GF-D8 (cell line): ENCODE measurements at regions not wholly inside any gene's neighbourhood (a gene's known extent, or its start where the extent isn't known, plus 50 kb on each side); places are given as distances from the start of the nearest gene placed in this dataset.
"Not testable (repeated sequence)": the region's sequence is repeated elsewhere in the genome, so short reads cannot be mapped to it uniquely, and the experiment has no call there.

Source experiments
- DNase-seq: peaks from one replicate; lab custom pipeline; 2025; lab: John Stamatoyannopoulos, UW

DNA sequence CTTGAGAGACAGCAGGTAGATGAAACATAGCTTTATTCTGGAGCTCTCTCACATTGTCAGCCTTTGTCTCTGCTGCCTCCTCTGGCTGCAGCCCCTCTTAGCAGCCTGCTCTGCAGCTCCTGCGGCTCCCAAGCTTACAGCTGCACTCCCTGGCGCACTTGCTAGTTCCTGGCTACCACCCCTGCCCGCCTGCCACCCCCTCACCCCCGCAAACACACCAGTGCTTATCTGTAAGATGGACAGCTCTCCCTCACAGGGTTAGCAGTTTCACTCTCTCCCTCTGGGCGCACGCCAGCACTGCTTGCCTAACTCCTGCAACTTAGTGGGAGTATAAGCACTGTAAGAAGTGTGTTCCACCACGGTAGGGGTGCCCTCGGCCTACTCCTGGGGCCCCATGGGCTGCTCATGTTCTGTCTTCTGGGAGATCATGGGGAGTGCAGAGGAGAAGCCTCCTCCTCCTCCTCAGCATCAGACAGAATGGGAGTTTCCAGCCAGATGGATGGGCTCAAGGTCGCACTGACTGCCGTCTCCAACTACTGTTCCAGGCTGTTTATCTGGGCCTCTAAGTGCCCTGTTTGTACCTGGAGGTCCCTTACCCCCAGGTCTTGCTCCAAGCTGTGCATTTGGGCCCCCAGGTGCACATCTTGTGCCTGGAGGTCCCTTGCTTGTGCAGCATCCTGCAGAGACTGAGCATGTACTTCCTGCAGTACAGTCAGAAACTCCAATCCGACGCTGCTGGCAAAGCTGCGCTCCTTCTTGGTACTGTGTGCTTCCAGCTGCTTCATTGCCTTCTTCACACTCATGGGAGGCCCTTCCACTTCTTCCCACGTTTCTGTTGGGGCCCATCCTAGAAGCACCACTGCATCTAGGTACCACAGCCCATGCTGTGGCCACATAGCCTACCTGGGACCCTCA, 1388.1 kb downstream of the AMY1C start:
- DNase-seq: no peak

GRCh38 chr1:105138458-105138893, 1388.8 kb downstream of the AMY1C start:
- DNase-seq: no peak

DNA sequence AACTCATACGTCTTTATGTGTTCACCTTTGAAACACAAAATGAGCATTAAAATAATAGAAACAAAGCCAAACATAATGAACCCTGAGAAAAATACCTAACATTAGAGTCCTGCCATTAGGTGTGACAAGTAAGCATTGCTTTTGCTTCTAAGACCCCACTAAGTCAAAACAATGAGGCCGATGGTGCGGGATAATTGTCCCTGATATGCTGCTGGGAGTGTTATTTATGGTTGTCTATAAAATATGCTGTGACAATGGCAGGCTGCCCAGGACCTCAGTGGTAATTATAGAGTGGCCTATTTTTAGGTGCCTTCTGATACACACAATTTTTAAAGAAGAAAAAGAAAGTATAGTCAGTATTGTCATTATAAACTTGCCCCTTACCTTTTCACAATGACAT, 1423.1 kb downstream of the AMY1C start:
- no peak for DNase-seq

GRCh38 chr1:105180789-105181188, 1431.1 kb downstream of the AMY1C start:
- DNase-seq: no peak

DNA sequence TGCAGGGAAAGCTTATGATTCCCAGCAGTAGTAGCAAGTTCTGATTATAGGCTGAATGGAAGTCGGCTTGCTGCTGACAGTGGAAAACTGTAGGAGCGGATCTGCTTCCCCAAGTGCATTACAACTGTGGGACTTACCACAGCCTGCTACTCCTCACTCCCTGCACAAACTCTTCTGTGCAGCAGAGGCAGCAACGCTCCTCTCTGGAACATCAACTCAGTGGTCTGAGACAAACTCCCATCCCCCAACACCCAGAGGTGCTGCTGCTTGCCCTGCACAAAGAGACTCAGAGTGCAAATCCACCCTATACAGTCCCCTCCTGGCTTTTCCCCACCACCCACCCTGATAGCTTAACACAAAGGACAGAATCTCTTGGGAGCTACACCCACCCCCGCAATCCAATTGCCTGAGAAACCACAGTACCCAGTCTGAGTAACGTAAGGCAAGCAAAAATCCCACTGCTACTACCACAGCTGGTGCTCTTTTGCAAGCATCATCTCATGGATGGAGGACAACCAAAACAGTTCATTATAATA, 1455.2 kb downstream of the AMY1C start:
- DNase-seq: no peak

GRCh38 chr1:105208581-105208980, 1458.9 kb downstream of the AMY1C start:
- DNase-seq: no peak

GRCh38 chr1:105210747-105211146, 1461.0 kb downstream of the AMY1C start:
- DNase-seq: no peak

DNA sequence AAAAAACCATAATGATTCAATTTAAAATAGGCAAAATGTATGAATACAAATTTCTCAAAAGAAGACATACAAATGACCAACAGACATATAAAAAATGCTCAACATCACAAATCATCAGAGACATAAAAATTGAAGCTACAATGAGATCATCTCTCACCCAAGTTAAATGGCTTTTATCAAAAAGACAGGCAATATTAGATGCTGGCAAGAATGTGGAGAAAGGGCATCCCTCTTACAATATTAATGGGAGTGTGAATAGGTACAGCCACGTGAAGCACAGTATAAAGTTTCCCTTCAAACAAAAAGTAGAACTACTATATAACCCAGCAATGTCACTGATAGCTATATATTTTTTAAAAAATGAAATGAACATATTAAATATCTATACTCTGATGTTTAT, 1481.7 kb downstream of the AMY1C start:
- DNase-seq: no peak

- no peak for DNase-seq
Observed at GRCh38 chr1:105243411-105243810, 1493.7 kb downstream of the AMY1C start.

GRCh38 chr1:105243969-105244368, 1494.3 kb downstream of the AMY1C start:
- no peak for DNase-seq

DNA sequence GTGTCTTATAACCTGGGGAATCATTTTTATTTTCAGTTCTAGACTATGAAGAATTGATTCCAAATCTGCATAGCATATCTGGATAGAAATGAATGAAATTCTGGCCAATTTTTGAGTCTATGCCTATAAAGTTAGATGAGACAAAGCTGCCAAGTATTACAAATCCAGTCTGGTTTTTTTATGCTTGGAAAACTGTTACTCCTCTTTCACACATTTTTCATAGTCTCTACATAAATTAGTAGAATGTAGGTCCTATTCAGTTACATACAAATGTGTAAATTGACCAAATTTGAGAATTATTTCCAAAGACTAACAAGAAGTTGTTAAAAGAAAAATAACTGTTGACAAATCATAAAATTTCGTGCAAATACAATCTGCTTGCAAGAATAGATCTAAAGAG, 1505.2 kb downstream of the AMY1C start:
- no peak for DNase-seq

- DNase-seq: no peak
Observed at GRCh38 chr1:105260001-105260400, 1510.3 kb downstream of the AMY1C start.

DNA sequence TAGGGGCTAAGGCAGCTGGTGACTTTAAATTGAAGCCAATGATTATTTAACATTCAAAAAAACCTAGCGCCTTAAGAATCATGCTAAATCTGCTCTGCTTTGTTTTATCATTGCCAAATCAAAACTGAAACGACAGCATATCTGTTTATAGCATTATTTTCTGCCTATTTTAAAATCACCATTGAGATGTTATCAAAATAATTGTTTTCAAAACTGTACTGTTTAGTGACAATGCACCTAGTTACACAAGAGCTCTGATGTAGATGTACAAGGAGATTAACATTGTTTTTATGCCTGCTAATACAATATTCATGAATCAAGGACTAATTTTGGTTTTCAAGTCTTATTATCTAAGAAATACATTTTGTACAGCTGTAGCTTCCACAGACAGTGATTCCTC, 1521.3 kb downstream of the AMY1C start:
- DNase-seq: no peak

- not testable (repeated sequence) for DNase-seq
Observed at GRCh38 chr1:105272376-105272775, 1522.7 kb downstream of the AMY1C start.

DNA sequence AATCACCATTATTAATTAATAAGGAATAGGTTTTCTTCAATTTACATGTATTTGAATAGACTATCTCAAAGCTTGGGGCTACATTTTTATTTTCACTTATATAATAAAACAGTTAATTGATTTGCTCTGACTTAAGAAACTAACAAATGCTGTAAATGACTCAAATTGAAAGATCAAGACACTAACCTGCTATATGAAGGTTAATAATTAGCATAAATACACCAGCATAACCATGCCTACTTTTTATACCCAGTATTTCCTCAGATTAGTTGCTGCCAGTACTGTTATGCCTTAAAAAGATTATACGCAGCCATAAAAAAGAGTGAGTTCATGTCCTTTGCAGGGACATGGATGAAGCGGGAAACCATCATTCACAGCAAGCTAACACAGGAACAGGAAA, 1545.1 kb downstream of the AMY1C start:
- DNase-seq: no peak

GRCh38 chr1:105310063-105310462, 1560.4 kb downstream of the AMY1C start:
- DNase-seq: no peak

- DNase-seq: no peak
Observed at GRCh38 chr1:105317976-105318375, 1568.3 kb downstream of the AMY1C start.

DNA sequence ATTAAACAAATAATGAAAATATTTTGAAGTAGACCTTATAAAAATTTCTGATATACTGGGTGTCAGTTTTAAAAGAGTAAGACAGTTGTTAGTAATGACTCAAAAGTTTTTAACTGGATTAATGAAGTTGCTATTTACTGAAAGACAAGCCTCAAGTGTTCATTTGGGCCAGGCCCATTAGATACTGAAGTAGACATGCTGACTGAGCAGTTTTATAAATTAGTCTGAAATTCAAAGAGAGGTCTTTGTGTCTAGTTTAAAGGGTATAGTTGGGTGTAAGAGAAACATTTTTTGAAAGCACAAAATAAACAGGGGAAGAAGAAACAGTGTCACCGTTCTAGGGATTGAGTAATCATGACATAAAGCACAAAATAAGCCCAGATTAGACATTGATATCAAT, 1577.2 kb downstream of the AMY1C start:
- DNase-seq: no peak

- no peak for DNase-seq
Observed at GRCh38 chr1:105337420-105337819, 1587.7 kb downstream of the AMY1C start.

- no peak for DNase-seq
Observed at GRCh38 chr1:105343317-105343716, 1593.6 kb downstream of the AMY1C start.

GRCh38 chr1:105359457-105359856, 1609.8 kb downstream of the AMY1C start:
- no peak for DNase-seq

DNA sequence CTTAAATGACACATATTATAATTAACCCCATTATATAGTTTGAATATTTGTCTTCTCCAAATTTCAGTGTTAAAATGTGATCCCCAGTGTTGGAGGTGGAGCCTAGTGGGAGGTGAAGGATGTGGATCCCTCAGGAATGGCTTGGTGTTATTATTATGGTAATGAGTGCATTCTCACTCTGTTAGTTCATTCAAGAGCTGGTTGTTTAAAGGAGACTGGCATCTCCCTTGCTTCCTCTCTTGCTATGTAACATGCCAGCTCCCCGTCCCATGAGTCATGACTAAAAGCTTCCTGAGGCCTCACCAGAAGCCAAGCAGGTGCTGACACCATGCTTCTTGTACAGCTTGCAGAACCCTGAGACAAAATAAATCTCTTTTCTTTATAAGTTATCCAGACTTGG, 1612.7 kb downstream of the AMY1C start:
- DNase-seq: no peak

GRCh38 chr1:105368446-105368845, 1618.7 kb downstream of the AMY1C start:
- DNase-seq: no peak

GRCh38 chr1:105373681-105374080, 1624.0 kb downstream of the AMY1C start:
- no peak for DNase-seq
